HG03457 (cell line): ENCODE measurements at regions not wholly inside any gene's neighbourhood (a gene's known extent, or its start where the extent isn't known, plus 50 kb on each side); places are given as distances from the start of the nearest gene placed in this dataset.

ENCODE experiments used
- ATAC-seq: cut with Tn5 transposase; IDR thresholded peaks from one replicate; pipeline ENCODE4 v1.9.1; 2021; ENCODE audit warnings: moderate number of reproducible peaks; ENCODE audit not compliant: unreplicated experiment

DNA sequence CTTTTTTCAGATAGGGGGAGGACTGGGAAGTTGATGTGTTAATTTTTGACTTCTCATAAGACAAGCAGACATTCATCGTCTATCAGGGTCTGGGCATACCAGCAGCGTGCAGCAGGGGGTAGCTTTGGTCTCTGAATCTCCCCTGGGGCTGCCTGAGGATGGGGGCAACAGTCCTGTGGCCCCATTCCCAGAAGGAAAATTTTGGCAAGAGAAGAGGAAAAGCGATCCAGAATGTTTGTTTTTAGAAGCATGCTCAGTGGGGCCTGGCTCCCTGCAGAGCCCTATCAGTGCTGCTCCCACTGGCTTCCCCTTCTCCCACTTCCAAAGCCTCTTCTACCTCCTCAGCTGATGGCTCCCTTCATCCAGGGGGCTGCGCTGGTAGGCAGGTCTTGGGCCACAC lies 194.8 kb upstream of the IL12B start:
- ATAC-seq = no peak

- no peak for ATAC-seq
Measured at GRCh38 chr5:159527546-159528254, 197.4 kb upstream of the IL12B start.

- ATAC-seq = no peak
Measured at GRCh38 chr5:159531554-159532105, 201.3 kb upstream of the IL12B start.

- ATAC-seq = no peak
Measured at GRCh38 chr5:159533197-159533596, 202.9 kb upstream of the IL12B start.

DNA sequence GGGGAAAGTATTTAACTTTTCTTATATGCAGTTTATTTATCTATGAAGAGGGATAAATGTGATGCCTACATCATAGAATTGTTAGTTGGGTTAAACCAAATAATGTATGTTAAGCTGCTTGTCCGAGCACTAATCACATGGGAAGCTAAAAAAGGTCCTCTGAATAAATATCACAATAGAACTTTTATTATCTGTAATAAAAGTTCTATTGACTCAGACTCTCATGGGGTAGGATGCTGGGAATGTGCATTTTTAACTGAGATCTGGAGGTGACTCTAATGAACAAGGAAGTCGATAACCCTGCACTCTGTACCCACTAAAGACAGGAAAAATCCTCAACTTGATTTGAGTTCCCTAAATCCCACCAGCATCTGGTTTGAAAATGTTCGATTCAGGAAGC lies 205.9 kb upstream of the IL12B start:
- no peak for ATAC-seq

DNA sequence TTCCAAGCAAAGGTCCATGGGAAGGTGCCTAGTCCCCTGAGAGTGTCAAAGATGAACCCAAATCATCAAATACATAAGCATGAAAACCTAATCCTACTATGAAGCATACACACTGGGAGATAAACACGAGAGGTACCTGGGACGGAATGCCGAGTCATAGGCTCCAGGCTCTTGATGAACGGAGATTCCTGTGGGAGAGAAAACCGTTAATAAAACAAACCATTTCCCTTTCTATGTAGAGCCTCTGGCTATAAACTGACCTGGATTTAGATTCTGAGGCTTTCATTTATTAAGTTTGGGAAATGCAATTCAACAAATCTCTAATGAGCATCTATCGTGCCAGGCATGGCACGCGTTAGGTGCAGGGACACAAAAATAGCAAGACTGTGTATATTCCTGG lies 206.4 kb upstream of the IL12B start:
- no peak for ATAC-seq

- ATAC-seq = no peak
Measured at GRCh38 chr5:159539678-159540077, 209.4 kb upstream of the IL12B start.

GRCh38 chr5:159543326-159543725 lies 213.0 kb upstream of the IL12B start:
- no peak for ATAC-seq

GRCh38 chr5:159545156-159545555 lies 214.9 kb upstream of the IL12B start:
- ATAC-seq = no peak

- ATAC-seq = no peak
Measured at GRCh38 chr5:159547466-159548195, 217.3 kb upstream of the IL12B start.

- no peak for ATAC-seq
Measured at GRCh38 chr5:159548517-159548916, 218.2 kb upstream of the IL12B start.

DNA sequence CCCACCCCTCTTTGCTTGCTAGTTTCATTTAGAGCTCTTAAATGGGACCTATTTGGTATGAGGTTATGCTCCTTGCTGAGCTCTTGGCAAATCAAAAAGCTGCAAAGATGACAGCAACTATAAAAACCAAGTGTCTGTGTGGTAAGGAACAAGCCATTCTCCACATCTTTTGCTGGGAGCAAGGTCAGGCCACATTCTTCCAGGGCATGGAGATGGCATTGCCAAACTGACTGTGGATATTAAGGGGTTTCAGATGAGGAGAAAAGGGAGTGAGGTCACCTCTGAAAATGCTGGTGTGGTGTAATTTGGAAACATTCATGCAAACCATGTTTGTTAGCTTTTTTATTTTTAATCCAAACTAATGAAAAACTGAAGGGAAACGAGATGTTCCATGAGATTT lies 218.8 kb upstream of the IL12B start:
- no peak for ATAC-seq

DNA sequence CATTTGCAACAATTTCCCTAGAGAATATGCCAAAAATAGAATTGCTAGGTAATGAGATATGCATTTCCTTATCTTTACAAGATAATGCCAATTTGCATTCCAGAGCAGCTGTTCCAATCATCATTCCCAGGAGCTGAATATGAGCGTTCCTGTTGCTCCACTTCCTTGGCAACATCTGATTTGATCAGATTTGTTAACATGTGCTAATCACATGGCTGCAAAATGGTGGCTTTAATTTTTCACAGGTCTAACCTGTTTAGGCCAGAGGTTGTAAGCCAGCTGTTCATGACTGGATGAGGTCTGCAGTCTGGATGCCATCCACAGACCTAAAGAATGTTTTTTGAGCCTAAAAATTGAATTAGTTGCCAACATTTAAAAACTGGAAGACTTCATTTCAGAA lies 220.7 kb upstream of the IL12B start:
- ATAC-seq = no peak

- no peak for ATAC-seq
Measured at GRCh38 chr5:159552751-159553150, 222.5 kb upstream of the IL12B start.

- ATAC-seq = no peak
Measured at GRCh38 chr5:159553792-159554191, 223.5 kb upstream of the IL12B start.

DNA sequence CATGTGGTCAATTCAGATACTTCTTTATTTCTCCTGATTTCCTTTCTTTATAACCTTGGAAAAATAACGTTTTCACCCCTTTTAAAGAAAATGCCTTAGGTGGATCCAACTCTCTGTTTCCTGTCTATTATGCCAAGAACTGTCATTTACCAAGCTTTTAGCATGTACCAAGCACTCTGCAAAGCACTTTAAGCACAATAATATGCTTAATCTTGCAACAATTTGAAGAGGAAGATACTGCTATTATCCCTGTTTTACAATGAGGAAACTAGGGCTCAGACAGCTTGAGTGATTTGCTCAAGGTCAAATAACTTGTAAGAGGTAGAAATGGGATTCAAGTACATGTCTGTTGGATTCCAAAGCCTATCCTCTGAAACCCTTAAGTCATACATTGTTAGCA lies 224.8 kb upstream of the IL12B start:
- ATAC-seq = no peak

- ATAC-seq = no peak
Measured at GRCh38 chr5:159559337-159559736, 229.1 kb upstream of the IL12B start.

- no peak for ATAC-seq
Measured at GRCh38 chr5:159560088-159560487, 229.8 kb upstream of the IL12B start.

- ATAC-seq = no peak
Measured at GRCh38 chr5:159564031-159564430, 233.7 kb upstream of the IL12B start.

DNA sequence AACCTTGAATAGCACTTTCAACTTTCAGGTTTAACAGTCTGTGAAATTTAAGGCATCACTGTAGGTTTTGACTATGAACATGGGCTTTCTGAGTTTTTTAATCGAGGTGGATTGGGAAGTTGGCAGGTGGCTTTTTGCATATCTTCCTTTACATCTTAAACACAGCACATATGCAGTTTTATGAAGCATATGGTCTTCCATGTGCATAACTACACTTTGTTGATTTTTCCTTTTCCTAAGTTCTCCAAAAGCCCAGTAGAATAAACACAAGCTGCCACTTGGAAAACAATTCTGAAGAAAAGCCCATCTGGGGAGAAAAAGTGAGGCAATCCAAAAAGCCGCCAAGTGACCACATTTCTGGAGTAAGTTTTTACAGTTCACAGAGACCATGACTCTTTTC lies 236.5 kb upstream of the IL12B start:
- no peak for ATAC-seq

DNA sequence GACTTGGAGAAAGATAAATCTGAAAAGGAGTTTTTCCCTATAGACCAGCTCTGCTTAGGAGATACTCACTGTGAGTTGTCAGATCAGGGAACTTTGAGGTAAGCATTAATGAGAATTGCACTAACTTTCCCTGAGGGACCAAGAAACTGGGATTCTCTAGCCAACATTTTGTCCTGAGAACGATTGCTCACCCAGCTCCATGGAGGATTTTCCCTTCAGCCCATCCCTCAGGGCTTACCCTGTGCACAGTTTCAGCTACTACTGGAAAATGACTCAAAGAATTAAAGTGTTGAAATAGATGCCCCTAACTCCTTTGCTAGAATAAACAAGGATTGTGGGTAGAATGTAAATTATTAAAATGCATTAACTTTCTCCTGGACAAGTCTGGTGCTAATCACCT lies 237.2 kb upstream of the IL12B start:
- ATAC-seq = no peak

- no peak for ATAC-seq
Measured at GRCh38 chr5:159571501-159572244, 241.4 kb upstream of the IL12B start.
